ENCODE measurements at regions not wholly inside any gene's neighbourhood (a gene's known extent, or its start where the extent isn't known, plus 50 kb on each side); places are given as distances from the start of the nearest gene placed in this dataset.

GRCh38 chr11:122044086-122044485 lies 71.9 kb downstream of the BLID start:
- TF ChIP-seq EZH2 (IDR thresholded peaks at IDR 0.05; ENCODE audit: borderline replicate concordance, insufficient read depth, low read depth, low read length, poor library complexity, severe bottlenecking) (no peak), CTCF (IDR thresholded peaks at IDR 0.05) (no peak)
